RWPE2 (cell line): ENCODE measurements at regions not wholly inside any gene's neighbourhood (a gene's known extent, or its start where the extent isn't known, plus 50 kb on each side); places are given as distances from the start of the nearest gene placed in this dataset.

Experiments used
- ATAC-seq: fragments of 200-7000 bp; cut with Tn5 transposase; 3 replicates; pipeline ENCODE4 v1.9.1; 2021; ENCODE audit warnings: low read depth
- DNase-seq: peaks from one replicate; pipeline ENCODE4 v3.0.0-alpha.2; 2020; ENCODE audit warnings: low spot score
- H3K27ac ChIP-seq: fragments of 450-650 bp; 2 replicates; pipeline ENCODE4 v1.5.1; 2017; ENCODE audit warnings: mild to moderate bottlenecking; ENCODE audit not compliant: poor library complexity, severe bottlenecking
- H3K27me3 ChIP-seq: fragments of 250-450 bp; sonication (Bioruptor Pico); 2 replicates; pipeline ENCODE4 v1.5.1; 2021; ENCODE audit warnings: mild to moderate bottlenecking, moderate library complexity; ENCODE audit not compliant: insufficient read depth, poor library complexity, severe bottlenecking
- H3K36me3 ChIP-seq: fragments of 250-450 bp; sonication (Bioruptor Pico); 2 replicates; pipeline ENCODE4 v1.5.1; 2020; ENCODE audit warnings: low read depth, mild to moderate bottlenecking, moderate library complexity
- H3K4me1 ChIP-seq: fragments of 250-450 bp; sonication (Bioruptor Pico); 2 replicates; pipeline ENCODE4 v1.5.1; 2021; ENCODE audit warnings: mild to moderate bottlenecking, moderate library complexity; ENCODE audit not compliant: insufficient read depth, poor library complexity, severe bottlenecking
- H3K4me3 ChIP-seq: fragments of 250-450 bp; sonication (Bioruptor Pico); 2 replicates; pipeline ENCODE4 v1.5.1; 2021; ENCODE audit warnings: mild to moderate bottlenecking, moderate library complexity; ENCODE audit not compliant: severe bottlenecking
- H3K9me3 ChIP-seq: fragments of 250-450 bp; sonication (Bioruptor Pico); 2 replicates; pipeline ENCODE4 v1.5.1; 2021; ENCODE audit warnings: mild to moderate bottlenecking, moderate library complexity; ENCODE audit not compliant: severe bottlenecking
- TF ChIP-seq, protein P1 (sequence below): fragments of 450-650 bp; IDR thresholded peaks from one replicate; pipeline ENCODE4 v1.5.1; 2017; ENCODE audit warnings: mild to moderate bottlenecking, moderate library complexity; ENCODE audit not compliant: poor library complexity, severe bottlenecking

DNA sequence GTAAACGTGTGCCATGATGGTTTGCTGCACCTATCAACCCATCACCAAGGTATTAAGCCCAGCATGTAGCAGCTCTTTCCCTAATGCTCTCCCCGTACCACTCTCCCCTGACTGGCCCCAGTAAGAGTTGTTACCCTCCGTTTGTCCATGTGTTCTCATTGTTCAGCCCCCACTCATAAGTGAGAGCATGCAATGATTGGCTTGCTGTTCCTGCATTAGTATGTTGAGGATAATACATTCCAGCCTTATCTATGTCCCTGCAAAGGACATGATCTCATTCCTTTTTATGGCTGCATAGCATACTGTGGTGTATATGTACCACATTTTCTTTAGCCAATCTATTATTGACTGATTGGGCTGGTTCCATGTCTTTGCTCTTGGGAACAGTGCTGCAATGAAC is 1294.9 kb upstream of the CDH8 start:
- H3K27ac ChIP-seq = no peak overlapping the region
- H3K27me3 ChIP-seq = no peaks in the 10 kb centered on the region
- ATAC-seq (no peak), DNase-seq (no peak)
- H3K9me3 ChIP-seq = no peaks in the 10 kb centered on the region
- H3K4me3 ChIP-seq = no peak overlapping the region
- TF ChIP-seq, protein P1, sequence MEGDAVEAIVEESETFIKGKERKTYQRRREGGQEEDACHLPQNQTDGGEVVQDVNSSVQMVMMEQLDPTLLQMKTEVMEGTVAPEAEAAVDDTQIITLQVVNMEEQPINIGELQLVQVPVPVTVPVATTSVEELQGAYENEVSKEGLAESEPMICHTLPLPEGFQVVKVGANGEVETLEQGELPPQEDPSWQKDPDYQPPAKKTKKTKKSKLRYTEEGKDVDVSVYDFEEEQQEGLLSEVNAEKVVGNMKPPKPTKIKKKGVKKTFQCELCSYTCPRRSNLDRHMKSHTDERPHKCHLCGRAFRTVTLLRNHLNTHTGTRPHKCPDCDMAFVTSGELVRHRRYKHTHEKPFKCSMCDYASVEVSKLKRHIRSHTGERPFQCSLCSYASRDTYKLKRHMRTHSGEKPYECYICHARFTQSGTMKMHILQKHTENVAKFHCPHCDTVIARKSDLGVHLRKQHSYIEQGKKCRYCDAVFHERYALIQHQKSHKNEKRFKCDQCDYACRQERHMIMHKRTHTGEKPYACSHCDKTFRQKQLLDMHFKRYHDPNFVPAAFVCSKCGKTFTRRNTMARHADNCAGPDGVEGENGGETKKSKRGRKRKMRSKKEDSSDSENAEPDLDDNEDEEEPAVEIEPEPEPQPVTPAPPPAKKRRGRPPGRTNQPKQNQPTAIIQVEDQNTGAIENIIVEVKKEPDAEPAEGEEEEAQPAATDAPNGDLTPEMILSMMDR = no peak
- no peaks in the 10 kb centered on the region for H3K36me3 ChIP-seq
- H3K4me1 ChIP-seq = no peaks in the 10 kb centered on the region

DNA sequence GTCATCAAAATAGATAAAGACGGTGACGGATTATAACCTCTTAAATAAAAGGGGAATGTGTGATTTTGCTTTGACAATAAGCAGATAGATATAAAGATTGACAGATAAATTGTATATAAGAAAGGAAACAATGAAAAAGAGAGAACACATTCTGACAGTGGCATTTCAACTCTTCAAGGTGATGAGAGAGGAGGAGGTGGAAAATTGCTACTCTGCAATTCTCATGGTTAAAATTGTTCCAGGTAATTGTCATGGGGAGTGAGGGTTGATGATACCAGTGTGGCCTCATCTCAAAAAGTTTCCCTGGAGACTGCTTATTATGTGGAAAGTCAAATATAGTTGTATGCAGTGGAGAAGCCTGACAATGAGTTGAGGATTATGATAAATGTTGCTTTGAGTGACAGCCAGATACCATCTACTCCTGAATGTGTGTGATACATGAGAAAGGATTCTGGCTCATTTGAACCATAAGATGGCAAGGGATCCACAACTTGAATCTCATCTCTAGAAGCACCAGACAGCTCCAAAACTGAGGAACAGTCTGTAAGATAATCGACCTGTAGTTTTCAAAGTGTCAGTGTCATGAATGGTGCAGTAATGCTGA is 1290.6 kb upstream of the CDH8 start:
- no peak for DNase-seq

GRCh38 chr16:63323722-63324705 is 1287.8 kb upstream of the CDH8 start:
- Histone ChIP-seq H3K36me3 (no peaks in the 10 kb centered on the region), H3K4me3 (no peak overlapping the region), H3K27ac (no peak overlapping the region), H3K9me3 (no peaks in the 10 kb centered on the region), H3K27me3 (no peaks in the 10 kb centered on the region), H3K4me1 (peaks cover 6% of the 10 kb centered on the region)
- TF ChIP-seq, protein P1 = no peak
- ATAC-seq = no peak
- no peak for DNase-seq

More for the DNA sequence above, 1290.6 kb upstream of the CDH8 start:
- H3K27me3 ChIP-seq = no peaks in the 10 kb centered on the region
- ATAC-seq = no peak
- peaks cover 6% of the 10 kb centered on the region for H3K4me1 ChIP-seq
- no peaks in the 10 kb centered on the region for H3K36me3 ChIP-seq
- H3K9me3 ChIP-seq = no peaks in the 10 kb centered on the region
- no peak overlapping the region for H3K4me3 ChIP-seq
- TF ChIP-seq, protein P1 = no peak
- H3K27ac ChIP-seq = no peak overlapping the region

GRCh38 chr16:63323055-63323454 is 1286.8 kb upstream of the CDH8 start:
- ATAC-seq = peak; percentile 57; the same call in 2 of the 3 replicates

More at GRCh38 chr16:63323055-63323454, 1286.8 kb upstream of the CDH8 start:
- TF ChIP-seq, protein P1 = no peak
- no peak for DNase-seq
- Histone ChIP-seq H3K36me3 (no peaks in the 10 kb centered on the region), H3K4me3 (no peak overlapping the region), H3K27ac (no peak overlapping the region), H3K27me3 (no peaks in the 10 kb centered on the region), H3K9me3 (no peaks in the 10 kb centered on the region), H3K4me1 (peaks cover 6% of the 10 kb centered on the region)
